IMR-90 (cell line): ENCODE measurements at regions not wholly inside any gene's neighbourhood (a gene's known extent, or its start where the extent isn't known, plus 50 kb on each side); places are given as distances from the start of the nearest gene placed in this dataset.

ENCODE experiments used
- ATAC-seq: fragments of 200-7000 bp; cut with Tn5 transposase; 2 replicates; pipeline ENCODE4 v1.9.1; 2020; ENCODE audit warnings: low read depth, mild to moderate bottlenecking, moderate library complexity
- BruUV-seq: library from RNA; stranded (reverse); fragments of 400-500 nt; replicated peaks from 2 replicates; lab custom pipeline; 2021; lab: Mats Ljungman, UMichigan
- CTCF ChIA-PET: fragments of 300-600 bp; formaldehyde crosslinking; extraction: SDS; loops from one replicate; lab custom pipeline; 2021; ENCODE audit warnings: antibody characterized with exemption; lab: Yijun Ruan, JAX
- POLR2A ChIA-PET: fragments of 300-600 bp; sonication (Branson Sonifier 250); formaldehyde crosslinking; loops from one replicate; lab custom pipeline; 2022; ENCODE audit warnings: antibody characterized with exemption; ENCODE audit not compliant: unreplicated experiment; lab: Charles Lee
- DNase-seq: peaks from one replicate; pipeline ENCODE4 v3.0.0; 2013
- H2AFZ ChIP-seq: replicated peaks from 2 replicates; pipeline ENCODE3; 2013; ENCODE audit warnings: low read length, mild to moderate bottlenecking; ENCODE audit not compliant: poor library complexity
- H2AK5ac ChIP-seq: 2 replicates; pipeline ENCODE4 v1.6.1; 2013; ENCODE audit warnings: low read depth, low read length, inconsistent platforms
- H2AK9ac ChIP-seq: replicated peaks from 2 replicates; pipeline ENCODE3; 2013; ENCODE audit warnings: mild to moderate bottlenecking, low read depth, low read length, moderate library complexity; ENCODE audit not compliant: poor library complexity
- H2BK120ac ChIP-seq: 2 replicates; pipeline ENCODE4 v1.6.1; 2013; ENCODE audit warnings: low read depth, low read length, inconsistent platforms
- H2BK15ac ChIP-seq: 3 replicates; pipeline ENCODE4 v1.6.1; 2013; ENCODE audit warnings: low read depth, low read length, inconsistent platforms
- H2BK20ac ChIP-seq: 2 replicates; pipeline ENCODE4 v1.6.1; 2013; ENCODE audit warnings: low read depth, mild to moderate bottlenecking, inconsistent platforms, low read length, moderate library complexity
- H2BK5ac ChIP-seq: 2 replicates; pipeline ENCODE4 v1.6.1; 2013; ENCODE audit warnings: mild to moderate bottlenecking, low read depth, low read length, inconsistent platforms; ENCODE audit not compliant: poor library complexity, severe bottlenecking
- H3K14ac ChIP-seq: replicated peaks from 2 replicates; pipeline ENCODE4 v1.6.1; 2013; ENCODE audit warnings: low read depth, low read length, inconsistent platforms
- H3K18ac ChIP-seq: 2 replicates; pipeline ENCODE4 v1.6.1; 2013; ENCODE audit warnings: low read depth, low read length, control low read depth
- H3K23ac ChIP-seq: 2 replicates; pipeline ENCODE4 v1.6.1; 2013; ENCODE audit warnings: low read depth, low read length, inconsistent platforms
- H3K27ac ChIP-seq: 2 replicates; pipeline ENCODE4 v1.5.1; 2013; ENCODE audit warnings: mild to moderate bottlenecking, control low read depth, low read length; ENCODE audit not compliant: insufficient read depth
- H3K27me3 ChIP-seq: 2 replicates; pipeline ENCODE4 v1.6.1; 2013; ENCODE audit warnings: low read length; ENCODE audit not compliant: control insufficient read depth, insufficient read depth
- H3K36me3 ChIP-seq: 2 replicates; pipeline ENCODE4 v1.6.1; 2013; ENCODE audit warnings: low read length, mixed read lengths; ENCODE audit not compliant: control insufficient read depth, insufficient read depth
- H3K4ac ChIP-seq: 2 replicates; pipeline ENCODE4 v1.6.1; 2013; ENCODE audit warnings: low read depth, low read length, inconsistent platforms
- H3K4me1 ChIP-seq: 2 replicates; pipeline ENCODE4 v1.6.1; 2013; ENCODE audit warnings: low read length, mixed read lengths; ENCODE audit not compliant: control insufficient read depth, insufficient read depth
- H3K4me2 ChIP-seq: 2 replicates; pipeline ENCODE4 v1.6.1; 2013; ENCODE audit warnings: low read depth, mild to moderate bottlenecking, control low read depth, low read length, moderate library complexity
- H3K4me3 ChIP-seq: 2 replicates; pipeline ENCODE4 v1.5.1; 2013; ENCODE audit warnings: low read depth, mild to moderate bottlenecking, control low read depth, low read length, moderate library complexity; ENCODE audit not compliant: insufficient read depth
- H3K56ac ChIP-seq: 2 replicates; pipeline ENCODE4 v1.6.1; 2013; ENCODE audit warnings: low read length, inconsistent platforms; ENCODE audit not compliant: insufficient read depth; ENCODE audit errors: extremely low read depth
- H3K79me1 ChIP-seq, 2 experiments: 2 replicates each; pipeline ENCODE4 v1.6.1; 2013; ENCODE audit warnings: low read length in 2 of 2, inconsistent platforms in 1 of 2, low read depth in 1 of 2
- H3K9ac ChIP-seq: 2 replicates; pipeline ENCODE4 v1.6.1; 2013; ENCODE audit warnings: low read depth, low read length, control low read depth
- H3K9me1 ChIP-seq: 2 replicates; pipeline ENCODE4 v1.6.1; 2013; ENCODE audit warnings: low read length, inconsistent platforms; ENCODE audit not compliant: insufficient read depth
- H3K9me3 ChIP-seq: 2 replicates; pipeline ENCODE4 v1.6.1; 2013; ENCODE audit warnings: low read length; ENCODE audit not compliant: control insufficient read depth, insufficient read depth
- H4K20me1 ChIP-seq: 2 replicates; pipeline ENCODE4 v1.6.1; 2013; ENCODE audit warnings: low read length, inconsistent platforms; ENCODE audit not compliant: insufficient read depth
- H4K5ac ChIP-seq: 2 replicates; pipeline ENCODE4 v1.6.1; 2013; ENCODE audit warnings: mild to moderate bottlenecking, low read depth, low read length, control low read depth
- H4K8ac ChIP-seq, 2 experiments: 2 replicates each; pipeline ENCODE4 v1.6.1; 2013; ENCODE audit warnings: low read depth in 2 of 2, low read length in 2 of 2, control low read depth in 1 of 2, inconsistent platforms in 1 of 2
- H4K91ac ChIP-seq: 2 replicates; pipeline ENCODE4 v1.6.1; 2013; ENCODE audit warnings: low read depth, low read length, inconsistent platforms; ENCODE audit not compliant: insufficient read depth
- CHD1 ChIP-seq: IDR thresholded peaks from 2 replicates; pipeline ENCODE4 v1.6.1; 2012; ENCODE audit warnings: low read depth, low read length, improper control_type of control experiment
- FOS ChIP-seq: fragments of 150-350 bp; IDR thresholded peaks from 2 replicates; pipeline ENCODE4 v1.6.1; 2016; ENCODE audit warnings: low read depth, low read length
- MAFK ChIP-seq: IDR thresholded peaks from 2 replicates; pipeline ENCODE4 v1.6.1; 2012; ENCODE audit warnings: low read depth, low read length, improper control_type of control experiment
- MAZ ChIP-seq: IDR thresholded peaks from 2 replicates; pipeline ENCODE4 v1.6.1; 2012; ENCODE audit warnings: low read depth, mild to moderate bottlenecking, low read length, improper control_type of control experiment, moderate library complexity, borderline replicate concordance
- MXI1 ChIP-seq: IDR thresholded peaks from 2 replicates; pipeline ENCODE4 v1.6.1; 2012; ENCODE audit warnings: low read depth, mild to moderate bottlenecking, low read length, moderate library complexity, borderline replicate concordance
- NFE2L2 ChIP-seq: fragments of 150-350 bp; IDR thresholded peaks from 2 replicates; pipeline ENCODE4 v1.6.1; 2016; ENCODE audit warnings: low read depth, mild to moderate bottlenecking, low read length
- POLR2A ChIP-seq: IDR thresholded peaks from 2 replicates; pipeline ENCODE4 v1.6.1; 2012; ENCODE audit warnings: mild to moderate bottlenecking, low read depth, low read length
- RCOR1 ChIP-seq: IDR thresholded peaks from 2 replicates; pipeline ENCODE4 v1.6.1; 2012; ENCODE audit warnings: mild to moderate bottlenecking, low read length, improper control_type of control experiment; ENCODE audit not compliant: insufficient replicate concordance
- WGBS, 2 experiments: methylation state at CpG; one replicate each; pipeline versions ENCODE4 v1.1.5 to v1.1.7; 2013; ENCODE audit warnings: missing lambda C conversion rate in 2 of 2; ENCODE audit not compliant: insufficient read length in 1 of 2; ENCODE audit errors: extremely low coverage in 2 of 2; 5-methylcytosine and 5-hydroxymethylcytosine counted together
- dilution Hi-C: fragments of 300-500 bp; cut with HindIII; formaldehyde crosslinking; loops from one replicate; pipeline ENCODE4 v1.14.3; 2018; ENCODE audit warnings: low sequenced_read_pairs; ENCODE audit not compliant: unreplicated experiment
- in situ Hi-C: fragments of 300-500 bp; cut with MboI; formaldehyde crosslinking; loops from 3 replicates; pipeline ENCODE4 v1.14.3; 2019; ENCODE audit warnings: low sequenced_read_pairs, inconsistent platforms, mixed read lengths
- intact Hi-C: fragments of 100-400 bp; cut with micrococcal nuclease; formaldehyde crosslinking; loops from 2 replicates; pipeline ENCODE4 v1.10.0; 2022

DNA sequence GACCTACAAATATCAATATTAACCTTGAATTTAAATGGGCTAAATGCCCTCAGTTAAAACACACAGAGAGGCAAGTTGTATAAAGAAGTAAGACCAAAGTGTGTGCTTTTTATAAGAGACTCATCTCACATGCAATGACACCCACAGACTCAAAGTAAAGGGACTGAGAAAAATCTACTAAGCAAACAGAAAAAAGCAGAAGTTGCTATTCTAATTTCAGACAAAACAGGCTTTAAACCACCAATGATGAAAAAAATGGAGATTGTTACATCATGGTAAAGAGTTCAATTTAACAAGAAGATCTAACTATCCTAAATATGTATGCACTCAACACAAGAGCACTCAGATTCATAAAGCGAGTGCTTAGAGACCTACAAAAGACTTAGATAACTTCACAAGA, 741.9 kb upstream of the MARCKS start:
- H3K14ac ChIP-seq = no peak overlapping the region
- WGBS, 2 experiments = no CpG with 5 or more reads among the region's 1 CpG
- no peak overlapping the region for H2BK120ac ChIP-seq
- dilution Hi-C loops (no loop called here), in situ Hi-C loops (no loop called here), intact Hi-C loops (loop anchor here (10.0 kb wide), 1 partner anchor 100 kb away; no protein-coding TSS in a partner anchor)
- H3K27me3 ChIP-seq = no peaks in the 10 kb centered on the region
- H4K91ac ChIP-seq = no peak overlapping the region
- H4K20me1 ChIP-seq = no peaks in the 10 kb centered on the region
- H3K9me1 ChIP-seq = no peaks in the 10 kb centered on the region
- no peak overlapping the region for H3K9ac ChIP-seq
- H2AK9ac ChIP-seq = no peak overlapping the region
- H3K23ac ChIP-seq = no peak overlapping the region
- no peak overlapping the region for H2BK20ac ChIP-seq
- H3K4me2 ChIP-seq = no peak overlapping the region
- BruUV-seq = no TSS peak
- H3K79me1 ChIP-seq = no peaks in the 10 kb centered on the region
- POLR2A ChIA-PET = no interaction called here
- peaks cover 2% of the 10 kb centered on the region; the same call in 1 of the 2 replicates for H3K9me3 ChIP-seq
- no peak overlapping the region for H3K27ac ChIP-seq
- H3K4me3 ChIP-seq = no peak overlapping the region
- H2AFZ ChIP-seq = no peak overlapping the region
- H3K4me1 ChIP-seq = peaks cover 2% of the 10 kb centered on the region; the same call in 1 of the 2 replicates
- DNase-seq (no peak), ATAC-seq (no peak)
- TF ChIP-seq FOS (no peak), MAZ (no peak), POLR2A (no peak), CHD1 (no peak), NFE2L2 (no peak), MAFK (no peak), MXI1 (no peak), RCOR1 (no peak)
- H3K36me3 ChIP-seq = no peaks in the 10 kb centered on the region
- H2BK15ac ChIP-seq = no peak overlapping the region
- no peak overlapping the region for H3K18ac ChIP-seq
- no peak overlapping the region for H2BK5ac ChIP-seq
- H4K5ac ChIP-seq = no peak overlapping the region
- no peak overlapping the region for H3K56ac ChIP-seq
- CTCF ChIA-PET = no interaction called here
- H3K4ac ChIP-seq = no peak overlapping the region
- H2AK5ac ChIP-seq = no peak overlapping the region
- H4K8ac ChIP-seq = no peak overlapping the region
